Hematopoietic multipotent progenitor cell treated with erythropoietin and hydrocortisone succinate and interleukin-3 and kit ligand, for 4 days (in vitro differentiated cells): ENCODE measurements at regions not wholly inside any gene's neighbourhood (a gene's known extent, or its start where the extent isn't known, plus 50 kb on each side); places are given as distances from the start of the nearest gene placed in this dataset.

Experiments used
- DNase-seq: peaks from one replicate; pipeline ENCODE4 v3.0.0-alpha.2; 2015

DNA sequence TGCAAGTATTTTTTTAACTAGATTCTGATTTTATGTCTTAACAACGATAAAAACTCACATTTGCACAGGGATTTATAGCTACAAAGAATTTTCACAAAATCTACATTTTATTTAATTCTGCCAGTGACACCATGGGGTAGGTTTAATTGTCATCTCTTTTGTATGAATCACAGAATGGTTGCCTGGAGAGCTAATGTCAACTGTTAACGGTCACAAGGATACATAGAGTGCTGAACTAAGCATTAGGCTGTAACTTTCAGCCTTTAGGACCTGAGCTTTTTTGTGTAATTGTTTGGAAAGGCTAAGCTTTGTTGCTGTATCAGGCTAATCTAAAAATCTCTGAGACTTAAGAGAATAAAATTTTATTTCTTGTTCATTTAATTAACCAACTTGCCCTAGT lies 465.3 kb upstream of the TBX3 start:
- DNase-seq = no peak

- no peak for DNase-seq
These were observed 463.9 kb upstream of the TBX3 start for GRCh38 chr12:115147916-115148315.

DNA sequence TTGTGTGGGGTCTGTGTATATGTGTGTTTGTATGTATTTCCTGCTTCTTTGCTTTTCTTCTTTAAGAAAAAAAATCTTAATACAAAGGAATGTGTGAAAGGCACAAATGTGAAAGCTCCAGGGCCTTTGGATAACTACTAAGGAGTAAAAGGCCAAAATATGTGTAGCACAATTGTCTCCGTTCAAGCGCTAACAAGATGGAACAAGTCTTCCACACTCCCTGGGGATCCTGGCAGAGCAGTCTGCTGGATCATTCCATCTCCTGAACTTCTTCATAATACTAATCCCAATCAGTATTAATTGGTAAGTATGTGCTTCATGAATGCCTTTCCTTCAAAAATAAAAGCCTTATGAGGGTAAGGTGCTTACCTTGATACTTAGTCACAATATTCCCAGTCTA lies 462.5 kb upstream of the TBX3 start:
- DNase-seq = no peak

DNA sequence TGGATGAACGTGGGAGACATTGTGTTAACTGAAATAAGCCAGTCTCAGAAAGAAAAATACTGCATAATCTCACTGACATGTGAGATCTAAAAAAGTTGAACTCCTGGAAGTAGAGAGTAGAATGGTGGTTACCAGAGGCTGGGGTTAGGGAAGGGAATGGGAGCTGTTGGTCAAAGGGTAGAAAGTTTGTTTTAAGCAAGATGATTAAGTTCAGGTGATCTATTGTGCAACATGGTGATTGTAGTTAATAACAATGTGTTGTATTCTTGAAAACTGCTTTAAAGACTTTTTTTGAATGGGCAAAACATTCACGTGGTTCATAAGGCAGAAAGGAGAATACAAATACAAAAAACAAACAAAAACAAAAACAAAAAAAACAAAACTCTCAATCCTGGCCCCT lies 460.4 kb upstream of the TBX3 start:
- no peak for DNase-seq

GRCh38 chr12:115140981-115141655 lies 457.1 kb upstream of the TBX3 start:
- no peak for DNase-seq

DNA sequence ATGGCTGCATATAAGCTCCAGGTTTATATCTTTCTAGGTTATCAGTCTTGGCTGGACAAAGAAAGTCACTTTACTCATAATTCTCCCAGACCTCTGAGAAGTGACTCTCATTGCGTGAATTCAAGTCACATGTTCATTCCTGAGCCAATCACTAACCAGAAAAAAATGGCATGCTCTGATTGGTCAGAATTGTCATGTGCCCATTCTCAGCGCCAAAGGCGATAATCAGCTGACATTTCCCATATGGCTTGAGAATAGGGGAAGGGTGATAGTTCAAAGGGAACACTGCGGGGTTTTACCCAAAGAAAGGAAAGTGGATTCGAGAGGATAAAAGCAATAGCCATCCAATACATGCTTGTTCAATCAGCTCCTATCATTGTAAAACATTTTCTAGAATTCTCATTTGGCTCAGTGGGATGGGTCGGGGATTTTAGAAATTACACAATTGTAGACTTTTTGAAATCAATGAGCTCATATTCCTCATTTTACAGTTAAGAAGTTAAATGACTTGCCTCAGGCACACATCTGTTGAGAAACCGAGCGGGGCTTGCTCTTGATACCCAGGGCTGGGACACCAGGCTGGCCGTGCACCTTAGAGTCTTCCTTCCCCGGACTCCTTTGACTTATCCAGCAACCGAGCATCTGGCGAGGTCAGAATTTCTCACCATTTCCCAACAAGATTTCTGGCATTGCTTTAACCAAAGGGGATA lies 454.0 kb upstream of the TBX3 start:
- no peak for DNase-seq

DNA sequence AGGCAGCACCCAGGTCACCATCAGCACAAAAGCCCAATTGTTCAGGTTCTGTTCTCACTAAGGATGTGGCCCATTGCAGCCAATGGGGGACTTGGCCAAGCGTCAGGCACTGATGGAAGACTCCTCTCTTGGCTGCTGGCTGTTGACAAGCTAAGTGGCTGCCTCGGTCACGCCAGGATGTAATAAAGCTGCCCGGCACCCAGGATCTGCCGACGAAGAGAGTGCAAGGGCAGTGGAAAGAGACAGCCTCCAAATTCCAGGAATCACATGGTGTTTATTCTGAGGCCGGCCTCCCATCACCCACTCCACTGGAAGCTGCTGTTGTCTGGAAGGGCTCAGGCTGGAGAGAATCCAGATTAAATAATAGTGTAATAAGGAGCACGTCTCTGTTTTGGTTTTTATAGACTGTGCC lies 451.8 kb upstream of the TBX3 start:
- DNase-seq = no peak

- DNase-seq = no peak
These were observed 450.3 kb upstream of the TBX3 start for GRCh38 chr12:115134298-115134697.

DNA sequence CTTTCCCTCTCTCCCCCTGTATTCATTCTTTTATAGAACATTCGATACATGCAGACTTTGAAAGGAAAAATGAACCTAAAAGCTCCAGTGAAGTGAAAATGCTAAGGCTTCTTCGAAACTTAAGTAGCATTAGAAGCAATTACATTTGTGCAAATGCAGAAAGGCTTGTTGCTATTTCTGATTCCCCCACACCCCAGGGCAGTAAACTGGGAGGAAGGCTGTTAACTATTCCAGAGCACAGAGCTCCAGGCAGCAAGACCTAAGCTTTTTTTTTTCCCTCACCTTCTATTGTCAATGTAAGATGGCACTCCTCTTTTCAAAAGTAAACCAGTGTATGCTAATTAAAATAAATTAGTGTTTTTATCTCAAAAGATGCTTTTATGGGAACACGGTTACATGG lies 448.9 kb upstream of the TBX3 start:
- DNase-seq = no peak

- DNase-seq = no peak
These were observed 448.2 kb upstream of the TBX3 start for GRCh38 chr12:115132145-115132544.

- DNase-seq = no peak
These were observed 445.8 kb upstream of the TBX3 start for GRCh38 chr12:115129727-115130126.

DNA sequence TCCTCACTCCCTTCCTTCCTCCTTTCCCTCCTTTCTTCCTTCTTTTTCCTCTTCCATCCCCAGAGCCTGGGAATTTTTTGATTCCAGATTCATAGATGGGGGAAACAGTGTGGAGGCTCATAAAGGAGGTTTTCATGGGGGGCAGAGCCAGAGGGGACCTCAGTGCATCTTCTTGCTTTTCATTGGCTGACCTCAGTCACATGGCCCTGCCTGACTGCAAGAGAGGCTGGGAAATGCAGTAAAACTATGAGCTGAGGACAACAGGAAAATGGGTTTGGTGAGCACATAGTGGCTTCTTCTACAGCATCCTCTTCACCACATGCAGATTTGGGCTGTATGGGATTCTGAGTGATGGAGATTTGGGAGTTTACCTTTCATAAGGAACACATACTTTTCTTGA lies 437.1 kb upstream of the TBX3 start:
- DNase-seq = no peak

DNA sequence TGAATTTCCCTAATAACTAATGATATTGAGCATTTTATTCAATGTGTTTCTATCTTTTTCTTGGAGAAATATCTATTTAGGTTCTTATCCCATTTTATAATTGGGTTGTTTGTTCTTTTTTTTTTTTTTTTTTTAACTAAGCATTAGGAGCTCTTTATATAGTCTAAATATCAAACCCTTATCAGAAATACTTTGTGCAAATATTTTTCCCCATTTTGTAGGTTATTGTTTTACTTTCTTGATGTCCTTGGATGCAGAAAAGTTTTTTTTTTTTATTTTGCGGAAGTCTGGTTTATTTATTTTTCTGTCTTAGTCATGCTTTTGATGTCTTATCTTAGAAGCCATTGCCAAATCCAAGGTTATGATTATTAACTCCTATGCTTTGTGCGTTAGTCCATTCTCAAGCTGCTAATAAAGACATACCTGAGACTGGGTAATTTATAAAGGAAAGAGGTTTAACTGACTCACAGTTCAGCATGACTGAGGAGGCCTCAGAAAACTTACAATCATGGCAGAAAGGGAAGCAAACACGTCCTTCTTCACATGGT lies 434.3 kb upstream of the TBX3 start:
- no peak for DNase-seq

DNA sequence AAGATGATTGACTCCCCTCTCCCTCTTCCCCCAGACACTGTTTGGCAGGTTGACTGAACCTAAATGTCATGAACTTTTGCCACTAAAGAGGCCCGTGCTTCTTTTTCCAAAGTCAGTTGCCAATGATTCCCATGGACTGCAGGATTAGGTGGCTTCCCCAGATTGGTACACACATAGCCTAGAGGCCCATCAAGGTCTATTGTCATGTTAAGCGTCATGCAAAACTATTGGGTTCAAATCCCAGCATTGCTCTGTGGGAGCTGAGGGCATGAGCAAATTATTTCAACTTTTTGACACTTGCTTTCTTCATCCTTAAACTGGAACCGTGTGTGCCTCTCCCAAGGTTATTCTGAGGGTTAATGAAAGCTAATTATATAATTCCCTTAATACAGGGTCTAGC lies 430.2 kb upstream of the TBX3 start:
- DNase-seq = no peak

GRCh38 chr12:115109863-115110262 lies 425.9 kb upstream of the TBX3 start:
- no peak for DNase-seq

DNA sequence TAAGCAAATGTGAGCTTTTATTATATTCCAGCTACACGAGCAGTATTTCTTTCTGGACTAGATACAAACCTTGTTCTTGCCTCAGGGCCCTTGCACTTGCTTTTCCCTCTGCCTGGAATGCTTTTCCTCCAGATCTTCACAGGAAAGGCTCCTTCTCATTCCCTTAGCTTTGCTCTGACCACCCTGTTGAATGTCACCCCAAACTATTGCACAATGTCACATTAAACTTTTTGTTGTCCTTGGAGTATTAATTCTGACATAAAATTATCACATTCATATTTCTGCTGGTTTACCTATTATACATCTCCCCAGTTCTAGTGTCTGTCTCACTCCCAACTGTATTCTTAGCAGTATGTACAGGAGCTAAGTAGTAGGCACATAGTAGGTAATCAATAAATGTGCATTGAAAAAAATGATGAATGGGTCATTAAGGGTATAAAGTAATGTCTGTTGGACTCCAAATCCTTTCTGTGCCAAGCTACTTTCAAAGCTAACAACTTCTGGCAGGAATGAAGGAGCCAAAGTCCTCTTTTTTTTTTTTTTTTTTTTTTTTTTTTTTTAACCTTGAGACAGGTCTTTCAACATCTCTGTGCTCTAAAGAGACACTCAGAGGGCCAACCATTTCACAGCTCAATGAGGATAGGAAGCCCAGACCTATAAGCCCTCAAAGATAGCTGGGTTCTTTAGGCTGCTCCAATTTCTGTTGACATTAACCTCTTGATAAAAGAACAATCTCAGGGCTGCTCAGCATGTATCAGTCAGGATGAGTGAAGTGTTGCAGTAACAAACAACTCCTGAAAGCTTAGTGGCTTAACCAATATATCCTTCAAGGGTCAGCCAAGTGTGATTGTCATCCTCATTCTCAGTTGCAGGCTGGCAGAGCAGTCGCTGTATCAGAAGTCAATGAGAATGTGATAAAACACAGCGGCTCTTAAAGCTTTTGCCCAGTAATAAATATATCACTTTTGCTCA lies 424.4 kb upstream of the TBX3 start:
- DNase-seq = no peak

GRCh38 chr12:115103884-115104883 lies 420.2 kb upstream of the TBX3 start:
- no peak for DNase-seq

GRCh38 chr12:115102450-115102849 lies 418.5 kb upstream of the TBX3 start:
- DNase-seq = no peak

GRCh38 chr12:115101520-115101919 lies 417.5 kb upstream of the TBX3 start:
- no peak for DNase-seq

GRCh38 chr12:115097416-115097815 lies 413.4 kb upstream of the TBX3 start:
- no peak for DNase-seq

DNA sequence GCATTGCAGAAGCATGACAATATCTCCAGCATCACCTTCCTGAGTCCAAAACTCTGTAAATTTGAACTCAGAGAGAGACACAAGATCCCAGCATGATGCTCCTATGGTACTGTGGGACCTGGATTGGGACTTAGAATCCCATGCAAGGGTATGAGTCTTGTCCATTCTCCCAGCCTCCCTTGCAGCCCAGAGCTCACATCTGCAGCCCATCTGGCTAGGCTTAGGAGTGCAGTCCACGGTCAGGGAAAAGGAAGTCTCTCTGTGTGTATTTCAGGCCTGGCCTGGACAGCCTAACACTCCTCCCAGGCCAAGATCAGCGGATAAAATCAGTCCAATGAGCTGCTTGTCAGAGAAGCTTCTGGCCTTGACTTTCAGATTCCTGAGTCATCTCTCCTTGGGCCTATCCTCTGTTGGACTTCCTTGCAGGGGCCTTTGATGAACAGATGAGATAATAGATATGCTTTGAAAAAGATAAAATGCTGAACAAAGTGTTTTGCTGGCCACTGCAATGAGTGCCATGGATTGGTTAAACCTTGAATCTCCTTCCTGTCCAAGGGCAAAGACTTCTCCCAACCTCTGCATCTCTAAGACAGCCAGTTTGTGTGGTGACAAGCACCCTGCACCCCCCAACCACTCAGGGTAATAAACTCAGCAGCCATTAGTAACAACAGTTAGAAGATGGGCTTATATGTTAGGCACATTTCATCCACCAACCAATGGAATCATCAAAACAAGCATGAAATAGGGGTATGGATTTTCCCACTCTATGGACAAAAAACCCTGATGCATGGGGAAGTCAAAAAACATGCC lies 412.8 kb upstream of the TBX3 start:
- no peak for DNase-seq
